NOMO-1 treated with dmso at 0.1 percent for 144 hours (cell line): ENCODE measurements at regions not wholly inside any gene's neighbourhood (a gene's known extent, or its start where the extent isn't known, plus 50 kb on each side); places are given as distances from the start of the nearest gene placed in this dataset.

ENCODE experiments used
- DNase-seq: peaks from one replicate; lab custom pipeline; 2025; ENCODE audit not compliant: unreplicated experiment; lab: John Stamatoyannopoulos, UW

DNA sequence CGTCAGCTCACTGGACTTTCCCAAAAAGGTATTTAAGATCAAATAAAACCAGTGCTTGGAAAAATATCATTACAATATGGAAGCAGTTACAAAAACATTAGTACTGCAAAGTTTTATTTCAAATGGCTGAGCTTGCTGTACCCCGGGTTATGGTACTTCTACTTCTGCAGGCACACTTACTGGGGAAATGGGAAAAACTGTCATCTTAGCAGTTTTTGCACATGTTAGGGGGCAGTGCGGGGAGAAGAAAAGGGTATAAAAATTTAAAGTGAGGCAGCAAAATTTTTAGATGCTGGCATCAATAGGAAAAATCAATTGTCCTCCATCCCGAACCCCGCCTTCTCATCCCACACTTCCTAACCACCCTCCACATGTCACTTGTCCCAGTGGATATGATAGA is 133.4 kb downstream of the ATG4C start:
- no peak for DNase-seq

DNA sequence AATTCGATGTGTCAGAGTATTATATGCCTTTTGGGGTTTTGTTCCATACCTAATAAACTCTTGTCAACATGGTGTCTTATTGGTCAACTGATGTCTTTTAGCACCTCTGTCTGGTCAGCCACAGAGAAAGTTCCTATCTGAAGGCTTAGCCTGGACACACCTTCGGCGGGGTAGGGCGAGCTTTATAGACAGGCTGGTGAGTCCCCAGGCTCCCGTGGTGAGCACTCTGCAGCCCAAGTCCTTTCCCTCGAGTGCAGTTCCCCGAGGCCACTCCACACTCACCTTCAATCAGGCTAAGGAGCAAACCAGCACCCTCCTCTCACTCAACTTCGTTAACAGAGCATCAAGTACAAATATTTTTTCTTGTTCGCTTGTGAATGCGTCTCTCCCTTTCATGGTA is 133.9 kb downstream of the ATG4C start:
- no peak for DNase-seq

DNA sequence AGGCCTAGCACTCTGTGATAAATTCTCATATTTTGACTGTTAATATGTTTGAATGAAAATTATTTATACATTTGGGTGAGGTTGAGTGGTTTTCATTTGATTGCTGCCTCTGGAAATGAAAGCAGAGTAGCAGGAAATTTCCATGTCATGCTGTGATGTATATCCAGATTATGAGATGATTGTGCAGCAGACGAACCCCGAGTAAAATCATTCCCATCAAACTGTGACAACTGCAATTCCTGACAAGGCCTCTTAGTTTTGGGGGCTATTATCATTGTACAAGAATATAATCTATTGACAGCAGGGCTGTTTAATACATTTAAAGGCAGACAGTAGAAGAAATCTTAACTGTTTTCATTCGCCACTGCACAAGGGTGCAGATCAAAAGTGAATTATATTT is 134.8 kb downstream of the ATG4C start:
- DNase-seq = no peak

DNA sequence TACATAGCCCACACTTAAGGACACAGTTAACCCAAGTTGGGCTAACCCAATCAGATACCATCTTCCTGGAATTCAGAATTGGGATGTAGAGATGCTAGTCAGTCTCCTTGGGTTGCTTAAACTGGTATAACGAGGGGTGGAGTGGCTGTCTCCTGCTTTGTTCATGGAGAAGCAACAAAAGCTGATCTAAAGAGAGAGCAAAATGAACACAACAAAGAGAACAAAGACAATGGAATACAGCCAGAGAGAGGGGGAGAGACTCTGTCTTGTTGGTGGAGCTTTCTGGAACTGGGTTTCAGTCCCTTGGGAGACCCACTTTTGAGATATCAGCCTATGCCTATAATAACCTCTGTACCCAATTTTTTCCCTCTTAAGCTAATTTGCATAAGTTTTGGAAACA is 138.1 kb downstream of the ATG4C start:
- DNase-seq = no peak

DNA sequence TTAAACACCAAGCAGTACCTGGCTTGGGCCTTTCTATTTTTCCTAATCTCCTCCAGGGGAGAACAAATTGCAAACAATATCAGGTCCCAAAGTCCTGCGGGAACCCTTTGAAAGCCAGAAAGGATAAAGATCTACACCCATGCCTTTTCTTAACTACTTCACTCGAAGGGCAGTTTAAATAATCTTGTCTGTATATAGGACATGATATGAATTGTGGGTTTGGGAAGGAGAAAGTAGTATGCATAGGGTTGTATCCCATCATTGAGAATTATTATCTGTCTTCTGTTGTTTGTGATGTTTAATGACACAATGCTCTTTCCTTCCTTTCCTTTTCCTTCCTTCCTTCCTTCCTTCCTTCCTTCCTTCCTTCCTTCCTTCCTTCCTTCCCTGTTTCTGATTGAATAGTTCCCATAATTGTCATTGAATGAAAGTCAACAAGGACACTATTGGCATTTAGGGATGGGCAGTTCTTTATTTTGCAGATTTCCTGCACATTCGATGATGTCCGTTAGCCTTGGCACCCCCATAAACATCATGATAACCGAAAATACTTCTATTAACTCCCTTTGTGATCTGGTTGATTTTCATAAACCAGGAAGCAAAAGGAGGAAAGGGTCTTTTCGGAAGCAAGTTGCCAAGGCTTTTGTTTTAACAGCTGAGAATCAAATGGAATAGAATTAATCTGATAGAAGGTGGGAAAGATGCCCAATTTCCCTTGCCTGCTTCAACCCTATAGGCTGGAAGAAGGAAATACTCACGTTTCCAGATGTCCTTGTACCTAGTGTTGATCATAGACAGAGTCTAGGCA is 141.3 kb downstream of the ATG4C start:
- no peak for DNase-seq

DNA sequence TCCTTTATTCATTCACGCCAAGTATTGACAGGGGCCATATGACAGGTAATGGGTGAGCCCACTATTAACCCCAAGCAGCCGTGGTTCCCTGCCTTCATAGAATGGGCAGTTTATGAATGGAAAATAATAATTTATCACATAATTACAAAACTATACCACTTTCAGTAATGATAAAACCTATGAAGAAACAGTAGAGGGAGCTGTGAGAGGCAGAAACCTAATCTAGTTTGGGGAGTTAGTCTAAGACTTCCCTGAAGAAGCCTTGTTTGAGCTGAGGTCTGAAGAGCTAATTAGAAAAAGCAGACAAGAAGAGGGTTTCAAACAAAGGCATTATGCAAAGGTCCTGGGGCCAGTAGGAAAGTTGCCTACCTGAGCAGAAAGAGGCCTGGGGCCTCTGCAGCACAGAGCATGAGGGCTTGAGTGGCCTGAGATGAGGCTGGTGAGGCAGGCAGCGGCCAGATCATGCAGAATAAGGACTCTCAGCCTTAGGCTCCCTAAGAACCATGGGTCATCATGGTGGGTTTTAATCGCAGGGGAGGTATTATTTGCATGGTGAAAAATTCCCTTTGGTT is 142.8 kb downstream of the ATG4C start:
- DNase-seq = no peak

DNA sequence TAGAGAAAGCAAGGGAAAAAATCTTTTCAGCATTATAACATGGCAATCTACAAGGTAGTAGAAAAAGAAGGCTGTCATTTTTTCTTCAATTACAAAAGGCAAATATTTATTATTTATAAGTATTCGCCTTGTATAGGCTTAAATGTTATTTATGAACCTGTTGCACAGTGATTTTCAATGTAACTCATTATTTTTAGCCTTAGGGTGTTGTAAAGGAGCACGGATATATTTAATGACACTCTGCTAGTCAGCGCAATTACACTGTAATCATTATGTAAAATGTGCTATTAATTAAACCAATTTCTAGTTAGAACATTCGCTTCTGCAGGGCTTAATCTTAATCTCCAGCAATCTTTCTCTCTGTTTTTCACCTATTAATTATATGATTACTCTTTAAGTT is 145.0 kb downstream of the ATG4C start:
- DNase-seq = no peak

DNA sequence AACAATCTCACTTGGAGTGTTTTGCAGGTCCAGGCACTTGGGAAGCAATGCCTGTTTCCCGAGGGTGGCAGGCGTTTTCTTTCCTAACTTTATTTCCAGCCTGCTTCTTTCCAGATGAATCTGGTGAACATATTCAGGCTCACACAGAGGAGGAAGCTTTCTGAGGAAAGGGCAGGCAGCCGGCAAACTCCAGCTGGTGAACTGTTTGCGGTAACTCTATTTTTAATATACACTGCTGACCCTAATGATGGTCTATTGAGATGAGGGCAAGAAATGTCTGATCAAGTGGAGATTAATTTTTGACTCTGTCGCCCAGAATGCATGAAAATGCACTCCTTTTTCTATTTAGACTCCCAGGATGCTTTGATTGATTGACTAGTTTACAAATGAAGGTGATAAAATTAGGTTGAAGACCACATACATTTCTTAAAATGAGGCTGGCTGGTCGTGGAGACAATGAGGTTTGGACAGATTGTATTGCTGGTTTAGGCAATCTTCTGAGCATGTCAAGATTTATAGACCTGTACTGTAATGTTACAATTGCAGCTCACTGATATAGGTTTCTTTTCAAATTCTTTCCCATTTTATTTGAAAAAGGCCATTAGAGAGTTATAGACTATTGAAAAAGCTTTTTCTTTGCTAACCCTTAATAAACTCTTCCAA is 153.8 kb downstream of the ATG4C start:
- DNase-seq = no peak

DNA sequence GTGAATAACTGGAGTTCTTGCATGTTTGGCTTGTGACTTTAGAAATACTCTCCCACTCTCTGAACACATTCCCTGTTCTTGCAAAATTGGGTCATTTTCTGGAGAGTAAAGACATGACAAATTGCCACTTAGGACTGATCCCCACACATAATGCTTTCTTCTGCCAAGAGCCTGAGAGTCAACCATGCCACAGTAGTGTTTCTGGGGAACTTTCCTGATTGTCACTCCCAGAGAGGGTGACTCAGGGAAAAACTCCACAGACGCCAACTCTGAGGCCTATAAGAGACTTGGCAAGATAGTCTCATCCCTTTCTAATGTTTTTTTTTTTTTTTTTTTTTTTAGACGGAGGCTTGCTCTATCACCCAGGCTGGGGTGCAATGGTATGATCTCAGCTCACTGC is 157.8 kb downstream of the ATG4C start:
- no peak for DNase-seq

DNA sequence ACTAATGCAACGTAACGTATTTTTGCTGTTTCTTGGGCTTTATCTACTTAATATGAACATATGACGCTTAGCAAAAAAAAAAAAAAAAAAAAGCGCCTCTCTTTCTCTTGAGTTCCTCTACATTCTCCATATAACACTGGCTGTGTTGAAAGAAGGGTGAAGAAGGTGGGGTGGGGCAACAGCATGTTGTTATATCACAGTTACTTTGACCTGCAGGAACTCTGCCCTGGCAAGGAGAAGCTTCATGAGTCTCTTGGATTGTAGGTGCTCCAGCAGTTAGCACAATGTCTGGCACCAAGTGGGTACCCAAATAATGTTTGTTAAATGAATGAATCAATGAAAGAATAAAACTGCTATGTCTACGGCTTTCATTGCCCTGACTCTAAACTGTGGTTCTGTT is 162.6 kb downstream of the ATG4C start:
- no peak for DNase-seq

DNA sequence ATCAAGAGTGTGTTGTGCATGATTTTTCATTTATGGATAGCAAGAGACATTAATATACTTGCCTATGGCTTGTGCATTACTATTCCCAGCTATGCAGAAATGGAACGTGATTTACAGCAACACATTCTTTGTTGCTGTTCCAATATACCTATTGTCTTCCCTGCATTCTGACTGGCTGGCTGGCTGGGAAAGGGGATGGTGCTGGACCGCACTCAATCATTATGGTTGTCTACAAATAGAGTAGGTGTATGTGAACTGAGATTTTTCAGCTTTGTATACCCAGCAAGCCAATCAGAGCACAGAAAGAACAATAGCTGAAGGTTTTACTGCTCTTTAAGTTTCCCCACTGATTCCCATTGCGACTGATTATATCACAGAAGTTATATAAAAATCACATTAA is 167.5 kb downstream of the ATG4C start:
- no peak for DNase-seq

DNA sequence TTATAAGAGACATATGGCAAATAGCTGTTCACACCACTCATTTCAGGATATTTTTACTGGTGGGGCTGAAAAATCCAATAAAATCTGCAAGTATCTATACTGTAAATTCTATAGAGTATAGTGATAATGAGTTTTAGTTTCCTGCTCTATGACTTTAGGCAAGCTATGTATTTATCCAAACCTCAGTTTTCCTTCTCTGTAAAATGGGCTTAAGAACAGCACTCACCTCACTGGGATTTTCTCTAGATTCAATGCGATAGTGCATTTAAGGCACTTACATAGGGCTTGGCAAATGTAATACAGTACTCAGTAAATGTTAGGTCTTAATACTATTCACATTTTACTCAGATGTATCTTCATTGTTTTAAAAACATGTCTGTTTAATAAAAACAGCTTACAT is 168.7 kb downstream of the ATG4C start:
- no peak for DNase-seq

DNA sequence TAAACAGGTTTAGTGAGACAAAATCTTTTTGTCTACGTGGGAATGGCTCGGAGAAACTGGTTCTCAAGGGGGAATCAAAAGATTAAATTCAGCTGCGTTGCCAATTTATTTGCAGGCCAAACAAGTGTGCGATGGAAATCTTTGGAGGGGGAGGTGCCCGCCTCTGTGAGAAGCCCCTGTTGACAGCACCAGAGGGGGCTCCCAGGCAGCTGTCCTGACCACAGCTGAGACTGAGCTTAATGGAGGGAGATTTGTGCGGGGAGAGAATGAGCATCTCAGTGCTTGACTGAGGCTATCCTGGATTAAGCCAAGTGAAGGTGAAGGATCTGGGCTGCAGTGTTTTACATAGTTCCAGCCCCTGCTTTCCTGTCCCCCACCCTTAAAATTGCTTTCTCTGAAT is 169.7 kb downstream of the ATG4C start:
- DNase-seq = no peak

DNA sequence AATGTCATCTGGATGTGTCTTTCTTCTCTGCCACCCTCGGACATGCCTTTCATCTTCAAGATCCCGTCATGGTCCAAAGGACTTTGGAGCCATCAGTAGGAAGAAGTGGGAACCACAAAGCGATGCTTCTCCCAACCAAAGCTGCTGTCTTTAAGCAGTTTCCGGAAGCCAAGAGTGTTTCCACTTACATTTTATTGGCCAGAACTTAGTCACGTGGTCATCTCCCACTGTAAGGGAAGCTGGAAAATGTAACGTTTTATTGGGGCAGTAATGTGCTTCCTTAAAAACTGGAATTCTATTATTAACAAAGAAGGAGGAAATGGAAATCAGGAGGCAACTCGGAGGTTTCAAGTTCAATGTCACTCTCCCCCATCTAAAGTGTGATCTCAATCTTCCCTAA is 170.8 kb downstream of the ATG4C start:
- DNase-seq = no peak

DNA sequence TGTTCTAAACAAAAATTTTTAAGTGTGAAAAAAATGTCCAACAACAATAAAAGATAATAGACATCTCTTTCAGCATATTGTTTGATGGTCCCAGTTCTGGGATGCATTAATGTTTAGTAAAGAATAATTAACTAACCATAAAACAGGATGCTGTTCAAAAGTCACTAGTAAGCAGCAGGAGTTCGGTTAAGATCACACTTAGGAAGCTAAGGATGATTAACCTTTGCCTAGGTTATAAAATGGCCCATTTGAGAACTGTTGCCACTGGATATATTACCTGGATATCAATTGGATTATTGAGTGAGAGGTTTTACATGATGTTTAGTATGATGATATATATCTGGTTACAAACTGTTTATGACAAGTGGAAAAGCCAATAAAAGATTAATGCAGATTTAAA is 171.7 kb downstream of the ATG4C start:
- no peak for DNase-seq

DNA sequence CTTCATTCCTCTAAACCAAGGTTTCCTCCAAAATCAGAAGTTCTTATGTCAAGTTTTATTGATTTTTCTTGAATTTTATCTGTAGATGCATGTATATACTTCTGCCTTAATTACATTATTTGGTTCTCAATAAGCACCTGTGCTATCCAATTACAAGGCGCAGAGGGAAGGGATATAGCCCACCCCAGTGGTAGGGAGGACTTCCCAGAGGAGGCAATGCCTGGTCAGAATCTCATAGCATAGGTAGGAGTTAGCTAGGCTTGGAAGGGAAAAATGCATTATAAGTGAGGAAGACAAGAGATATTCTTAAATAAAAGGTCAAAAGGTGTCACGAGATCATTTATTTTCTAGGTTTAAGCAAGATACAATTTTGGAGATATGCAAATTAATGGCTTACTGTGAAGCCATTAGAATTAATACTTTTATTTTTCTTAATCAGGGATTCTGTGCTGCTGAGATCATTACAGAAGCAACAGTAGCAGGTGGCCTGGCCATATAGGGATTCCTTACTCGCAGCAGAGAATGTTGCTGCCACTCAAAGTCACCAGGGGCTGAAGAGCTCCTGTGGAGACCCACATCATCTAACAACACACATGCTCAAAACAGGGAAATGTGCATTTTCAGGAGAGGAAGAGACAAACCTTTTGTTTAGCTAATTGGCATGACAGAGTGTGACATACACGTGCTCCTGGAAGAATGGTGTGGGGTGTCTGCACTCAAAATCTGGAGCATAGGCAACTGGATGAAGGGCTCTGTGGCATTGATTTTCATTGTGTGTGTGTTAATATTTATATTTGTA is 178.3 kb downstream of the ATG4C start:
- no peak for DNase-seq

DNA sequence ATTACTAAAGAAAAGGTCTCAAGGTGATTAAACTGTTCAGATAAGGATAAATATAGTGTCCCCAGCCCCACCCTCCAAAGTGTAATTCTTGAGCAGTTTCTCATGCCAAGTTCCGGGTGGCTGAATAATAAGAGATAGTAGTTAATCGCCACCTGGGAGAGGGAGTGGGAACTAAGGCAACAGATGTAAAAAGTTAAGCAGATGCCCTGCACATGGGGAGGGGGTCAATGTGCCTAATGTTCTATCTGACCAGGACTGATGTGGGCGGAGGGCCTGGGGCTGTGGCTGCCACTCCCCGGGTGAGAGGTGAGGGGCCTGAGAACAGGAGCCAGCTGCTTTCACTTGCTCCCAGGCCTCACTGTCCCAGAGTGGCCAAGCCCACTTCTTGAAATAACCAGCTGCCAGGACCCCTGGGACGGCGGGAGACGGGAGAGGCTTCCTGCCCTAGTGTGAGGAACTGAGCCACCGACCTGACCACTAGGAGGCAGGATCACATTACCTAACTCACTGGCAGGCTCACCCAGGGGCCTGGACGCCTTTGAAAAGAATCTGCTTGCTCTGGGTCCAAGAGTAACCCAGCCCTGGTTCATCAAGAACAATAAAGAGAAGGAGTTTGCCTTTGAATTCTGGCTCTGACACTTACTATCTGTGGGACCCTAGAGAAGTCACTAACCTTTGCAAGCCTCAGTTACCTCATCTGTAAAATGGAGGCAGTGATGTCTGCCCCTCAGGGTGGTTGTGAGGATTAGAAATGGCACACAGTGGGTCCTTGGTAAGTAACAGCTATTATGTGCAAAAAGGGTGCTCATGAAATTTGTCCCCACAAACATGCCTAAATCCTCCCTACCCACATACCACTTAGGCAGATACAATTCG is 179.2 kb downstream of the ATG4C start:
- DNase-seq = no peak

DNA sequence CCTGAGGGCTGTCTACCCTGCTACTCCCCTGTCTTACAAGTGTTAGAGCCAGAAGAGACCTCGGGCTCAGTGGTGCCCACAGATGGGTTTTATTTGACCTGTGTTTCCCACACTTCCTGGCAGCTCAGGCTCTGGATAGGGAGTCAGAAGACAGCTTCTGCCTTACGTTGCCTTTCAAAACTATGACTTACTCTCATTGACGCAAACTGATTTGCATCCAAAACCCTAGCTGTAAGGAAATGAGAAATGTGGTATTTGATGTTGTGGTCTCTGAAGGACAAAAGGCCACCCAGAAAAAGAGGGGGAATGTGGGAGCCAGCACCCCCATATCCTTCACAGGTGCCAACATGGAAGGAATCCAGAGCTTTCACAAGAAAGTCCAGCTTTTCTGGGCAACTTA is 180.2 kb downstream of the ATG4C start:
- no peak for DNase-seq

DNA sequence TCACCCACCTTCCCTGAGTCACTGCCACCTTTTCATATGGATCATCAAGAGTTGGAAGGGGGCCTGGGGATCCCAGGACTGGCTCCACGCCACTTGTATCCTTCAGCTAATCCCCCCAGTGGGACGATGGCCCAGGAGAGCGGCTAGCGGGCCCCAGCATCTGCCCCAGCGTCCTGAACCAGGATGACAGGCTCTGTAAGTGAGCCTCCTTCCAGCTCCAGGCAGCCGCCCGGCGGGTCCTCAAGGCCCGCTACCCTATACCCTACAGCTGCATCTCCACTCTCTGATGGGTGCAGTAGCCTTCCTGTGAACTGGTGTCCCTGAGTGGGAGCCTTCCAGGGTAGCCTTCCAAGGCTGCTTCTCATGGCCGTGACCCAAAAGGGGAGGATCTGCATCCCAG is 183.1 kb downstream of the ATG4C start:
- no peak for DNase-seq

DNA sequence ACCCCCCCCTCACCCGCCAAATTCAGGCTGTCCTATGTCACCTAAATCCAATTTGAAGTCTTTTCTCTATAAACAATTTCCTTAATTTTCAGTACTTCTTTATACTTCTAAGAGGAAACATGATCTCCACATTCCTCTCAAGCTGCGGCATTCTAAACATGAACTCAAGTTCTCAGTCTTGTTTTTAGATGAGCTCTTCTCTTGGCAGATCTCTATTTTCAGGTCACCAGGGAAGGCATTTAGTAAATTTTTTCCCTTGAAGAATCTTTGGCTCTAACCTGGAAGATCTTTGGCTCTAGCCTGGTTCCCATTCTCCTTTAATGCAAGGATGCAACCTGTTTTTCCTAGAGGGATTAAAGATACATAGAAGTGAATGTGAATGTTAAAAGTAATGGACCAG is 193.4 kb downstream of the ATG4C start:
- DNase-seq = no peak

DNA sequence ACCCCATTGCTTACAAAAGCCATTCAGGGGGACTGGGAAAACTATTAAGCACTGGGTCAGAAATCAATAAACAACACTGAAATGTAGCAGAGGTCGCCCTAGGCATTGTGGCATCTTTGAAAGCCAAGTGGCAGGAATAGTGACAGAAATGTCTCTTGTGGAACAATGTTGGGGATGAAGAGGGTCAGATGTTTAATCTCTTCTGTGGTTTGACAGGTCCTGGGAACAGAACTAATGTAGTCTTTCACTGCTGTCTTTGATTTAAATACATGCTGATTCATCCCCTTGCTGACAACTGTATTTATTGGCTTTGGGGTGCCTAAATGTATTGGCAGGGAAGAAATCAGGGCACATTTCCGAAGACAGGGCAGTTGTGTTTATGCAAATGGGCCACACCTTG is 194.8 kb downstream of the ATG4C start:
- DNase-seq = no peak
